H1 (cell line): ENCODE measurements at regions not wholly inside any gene's neighbourhood (a gene's known extent, or its start where the extent isn't known, plus 50 kb on each side); places are given as distances from the start of the nearest gene placed in this dataset.

Experiments
- CTCF ChIA-PET: fragments of 300-600 bp; sonication (Branson Sonifier 250); formaldehyde crosslinking; loops from one replicate; lab custom pipeline; 2021; ENCODE audit not compliant: partially characterized antibody; lab: Charles Lee
- POLR2A ChIA-PET: fragments of 300-600 bp; sonication (Branson Sonifier 250); formaldehyde crosslinking; loops from one replicate; lab custom pipeline; 2021; ENCODE audit warnings: inconsistent platforms; ENCODE audit not compliant: partially characterized antibody; lab: Charles Lee
- DNase-seq, 2 experiments: peaks; one replicate each; pipeline versions ENCODE4 v3.0.0 to v3.0.0-alpha.2; 2010 to 2022; ENCODE audit warnings: low spot score in 2 of 2, low read depth in 1 of 2, mixed read lengths in 1 of 2
- FAIRE-seq: peaks from 2 replicates; lab custom pipeline; 2011; peaks lifted over from hg19 to GRCh38; lab: Jason Lieb, UNC
- H2AFZ ChIP-seq: 2 replicates; pipeline ENCODE4 v1.8.1; 2012; ENCODE audit warnings: low read length, inconsistent platforms
- H2AK5ac ChIP-seq: 2 replicates; pipeline ENCODE4 v1.6.1; 2013; ENCODE audit warnings: low read depth, low read length
- H2BK120ac ChIP-seq: replicated peaks from 2 replicates; pipeline ENCODE3; 2013; ENCODE audit warnings: low read depth, low read length, inconsistent platforms
- H2BK12ac ChIP-seq: 2 replicates; pipeline ENCODE4 v1.6.1; 2013; ENCODE audit warnings: low read depth, low read length
- H2BK15ac ChIP-seq: 2 replicates; pipeline ENCODE4 v1.6.1; 2013; ENCODE audit warnings: low read length
- H2BK20ac ChIP-seq: 2 replicates; pipeline ENCODE4 v1.6.1; 2013; ENCODE audit warnings: low read length
- H2BK5ac ChIP-seq: 2 replicates; pipeline ENCODE4 v1.6.1; 2013; ENCODE audit warnings: low read depth, low read length
- H3K14ac ChIP-seq: 2 replicates; pipeline ENCODE4 v1.6.1; 2013; ENCODE audit warnings: inconsistent platforms; ENCODE audit not compliant: insufficient read length
- H3K18ac ChIP-seq: 2 replicates; pipeline ENCODE4 v1.6.1; 2013; ENCODE audit warnings: low read length; ENCODE audit errors: extremely low read depth
- H3K23ac ChIP-seq: 2 replicates; pipeline ENCODE4 v1.6.1; 2013; ENCODE audit warnings: inconsistent platforms; ENCODE audit not compliant: insufficient read length
- H3K23me2 ChIP-seq: 2 replicates; pipeline ENCODE4 v1.6.1; 2013; ENCODE audit warnings: low read depth, low read length
- H3K27ac ChIP-seq: 2 replicates; pipeline ENCODE4 v1.6.1; 2011; ENCODE audit warnings: low read depth, low read length, inconsistent platforms
- H3K27me3 ChIP-seq, 4 experiments: replicated peaks in 1 of 4; 1 replicate in 1 of 4; 2 replicates in 3 of 4; pipeline versions ENCODE4 v1.6.1 to v1.8.1; 2011 to 2013; ENCODE audit warnings: low read length in 3 of 4, mild to moderate bottlenecking in 3 of 4, inconsistent platforms in 2 of 4, mixed read lengths in 2 of 4, moderate library complexity in 1 of 4; ENCODE audit not compliant: control insufficient read depth in 3 of 4, insufficient read depth in 3 of 4; ENCODE audit errors: extremely low read depth in 1 of 4
- H3K36me3 ChIP-seq, 4 experiments: 2 replicates each; pipeline versions ENCODE4 v1.6.1 to v1.8.1; 2011 to 2013; ENCODE audit warnings: mild to moderate bottlenecking in 4 of 4, low read length in 3 of 4, moderate library complexity in 2 of 4, control low read depth in 1 of 4, inconsistent platforms in 1 of 4; ENCODE audit not compliant: insufficient read depth in 4 of 4, control insufficient read depth in 2 of 4
- H3K4ac ChIP-seq: replicated peaks from 2 replicates; pipeline ENCODE3; 2013; ENCODE audit warnings: low read length, low read depth, mixed read lengths, inconsistent platforms; ENCODE audit not compliant: insufficient read length
- H3K4me1 ChIP-seq, 4 experiments: replicated peaks in 1 of 4; 1 replicate in 1 of 4; 2 replicates in 3 of 4; pipeline versions ENCODE4 v1.6.1 to v1.8.1; 2011 to 2013; ENCODE audit warnings: low read length in 3 of 4, inconsistent platforms in 2 of 4, mixed read lengths in 1 of 4; ENCODE audit not compliant: insufficient read depth in 4 of 4, control insufficient read depth in 3 of 4
- H3K4me2 ChIP-seq, 2 experiments: 2 replicates each; pipeline versions ENCODE4 v1.6.1 to v1.8.1; 2011 to 2013; ENCODE audit warnings: low read depth in 2 of 2, low read length in 2 of 2, control low read depth in 1 of 2, inconsistent platforms in 1 of 2, mild to moderate bottlenecking in 1 of 2; ENCODE audit not compliant: insufficient read depth in 1 of 2
- H3K4me3 ChIP-seq, 4 experiments: fragments of 200-600, 300-600 bp in 1 of 4; sonication (generic), shearing (Covaris generic), sonication (Bioruptor Twin) in 1 of 4; 2 replicates each; pipeline versions ENCODE4 v1.5.1 to v1.8.1; 2011 to 2016; ENCODE audit warnings: low read length in 4 of 4, low read depth in 3 of 4, control low read depth in 2 of 4, inconsistent platforms in 2 of 4, mild to moderate bottlenecking in 2 of 4, mixed read lengths in 1 of 4, moderate library complexity in 1 of 4; ENCODE audit not compliant: insufficient read depth in 2 of 4; ENCODE audit errors: extremely low read depth in 1 of 4
- H3K56ac ChIP-seq: replicated peaks from 2 replicates; pipeline ENCODE3; 2013; ENCODE audit warnings: low read depth, mild to moderate bottlenecking, mixed read lengths, low read length, inconsistent platforms; ENCODE audit not compliant: insufficient read length
- H3K79me1 ChIP-seq: 2 replicates; pipeline ENCODE4 v1.6.1; 2013; ENCODE audit warnings: low read depth, low read length, control low read depth
- H3K79me2 ChIP-seq, 2 experiments: 2 replicates each; pipeline versions ENCODE4 v1.6.1 to v1.8.1; 2012 to 2013; ENCODE audit warnings: low read length in 2 of 2, mild to moderate bottlenecking in 2 of 2, inconsistent platforms in 1 of 2; ENCODE audit not compliant: insufficient read depth in 2 of 2, control insufficient read depth in 1 of 2
- H3K9ac ChIP-seq, 4 experiments: replicated peaks in 1 of 4; 1 replicate in 1 of 4; 2 replicates in 3 of 4; pipeline versions ENCODE4 v1.6.1 to v1.8.1; 2011 to 2013; ENCODE audit warnings: low read depth in 3 of 4, low read length in 3 of 4, control low read depth in 2 of 4, mild to moderate bottlenecking in 2 of 4, moderate library complexity in 2 of 4, inconsistent platforms in 1 of 4; ENCODE audit errors: extremely low read depth in 1 of 4
- H3K9me3 ChIP-seq, 2 experiments: 2 replicates each; pipeline versions ENCODE4 v1.6.1 to v1.8.1; 2012 to 2013; ENCODE audit warnings: mild to moderate bottlenecking in 2 of 2, moderate library complexity in 2 of 2, control low read depth in 1 of 2, inconsistent platforms in 1 of 2, low read depth in 1 of 2, low read length in 1 of 2, mixed read lengths in 1 of 2; ENCODE audit not compliant: insufficient read depth in 2 of 2
- H4K20me1 ChIP-seq, 2 experiments: replicated peaks in 1 of 2; 2 replicates each; pipeline versions ENCODE3 to v1.8.1; 2011 to 2013; ENCODE audit warnings: inconsistent platforms in 2 of 2, low read length in 2 of 2, mild to moderate bottlenecking in 1 of 2; ENCODE audit not compliant: insufficient read depth in 2 of 2, control insufficient read depth in 1 of 2
- H4K5ac ChIP-seq: 2 replicates; pipeline ENCODE4 v1.6.1; 2013; ENCODE audit warnings: low read length, low read depth, mixed read lengths, inconsistent platforms; ENCODE audit not compliant: insufficient read length
- H4K8ac ChIP-seq: 2 replicates; pipeline ENCODE4 v1.8.0; 2013; ENCODE audit warnings: mild to moderate bottlenecking, moderate library complexity, low read length, inconsistent platforms; ENCODE audit not compliant: insufficient read depth; ENCODE audit errors: extremely low read depth
- H4K91ac ChIP-seq: replicated peaks from 2 replicates; pipeline ENCODE3; 2013; ENCODE audit warnings: low read length, mixed read lengths, inconsistent platforms; ENCODE audit not compliant: insufficient read length
- BRCA1 ChIP-seq: IDR thresholded peaks from 2 replicates; pipeline ENCODE4 v1.6.1; 2012; ENCODE audit warnings: low read depth, low read length, improper control_type of control experiment
- CREB1 ChIP-seq: IDR thresholded peaks from 2 replicates; pipeline ENCODE4 v1.6.1; 2012; ENCODE audit warnings: inconsistent platforms
- EP300 ChIP-seq, 2 experiments: IDR thresholded peaks; 1 replicate in 1 of 2; 2 replicates in 1 of 2; pipeline ENCODE4 v1.6.1; 2011 to 2012; ENCODE audit warnings: low read depth in 2 of 2, low read length in 2 of 2, mild to moderate bottlenecking in 2 of 2, borderline replicate concordance in 1 of 2, inconsistent platforms in 1 of 2, moderate library complexity in 1 of 2
- EZH2 ChIP-seq: fragments of 200-600 bp; sonication (generic); IDR thresholded peaks from 2 replicates; pipeline ENCODE4 v1.7.1; 2012; ENCODE audit warnings: low read depth, mild to moderate bottlenecking, moderate library complexity, low read length, inconsistent platforms; ENCODE audit not compliant: severe bottlenecking
- GABPA ChIP-seq: IDR thresholded peaks from 2 replicates; pipeline ENCODE4 v1.6.1; 2011; ENCODE audit warnings: mild to moderate bottlenecking, low read length, moderate library complexity, borderline replicate concordance; ENCODE audit not compliant: insufficient read depth
- HDAC2 ChIP-seq, 2 experiments: fragments of 300-600 bp in 1 of 2; sonication (generic) in 1 of 2; IDR thresholded peaks; 2 replicates each; pipeline ENCODE4 v1.6.1; 2011 to 2012; ENCODE audit warnings: low read depth in 2 of 2, low read length in 2 of 2, mild to moderate bottlenecking in 2 of 2, moderate library complexity in 2 of 2, borderline replicate concordance in 1 of 2, inconsistent platforms in 1 of 2
- POU5F1 ChIP-seq: IDR thresholded peaks from 2 replicates; pipeline ENCODE4 v1.6.1; 2011; ENCODE audit warnings: low read depth, mild to moderate bottlenecking, low read length, moderate library complexity
- RBBP5 ChIP-seq: IDR thresholded peaks from 2 replicates; pipeline ENCODE4 v1.7.1; 2012; ENCODE audit warnings: low read depth, mild to moderate bottlenecking, inconsistent platforms, low read length, moderate library complexity, borderline replicate concordance
- SAP30 ChIP-seq: fragments of 300-600 bp; sonication (generic); IDR thresholded peaks from 2 replicates; pipeline ENCODE4 v1.7.1; 2012; ENCODE audit warnings: low read length, moderate library complexity, mild to moderate bottlenecking, inconsistent platforms; ENCODE audit not compliant: insufficient read depth, insufficient replicate concordance
- SRF ChIP-seq: IDR thresholded peaks from 2 replicates; pipeline ENCODE4 v1.6.1; 2011; ENCODE audit warnings: mild to moderate bottlenecking, low read depth, low read length, moderate library complexity
- TAF1 ChIP-seq: IDR thresholded peaks from 2 replicates; pipeline ENCODE4 v1.6.1; 2011; ENCODE audit warnings: mild to moderate bottlenecking, low read depth, low read length
- ZNF274 ChIP-seq: IDR thresholded peaks from 2 replicates; pipeline ENCODE4 v1.7.0; 2012; ENCODE audit warnings: low read length, borderline replicate concordance; ENCODE audit errors: extremely low read depth
- WGBS, 2 experiments: shearing (Covaris generic) in 1 of 2; methylation state at CpG; one replicate each; pipeline versions ENCODE4 v1.1.6 to v1.1.7; 2013 to 2015; ENCODE audit warnings: low lambda C conversion rate in 2 of 2, mixed read lengths in 2 of 2, inconsistent platforms in 1 of 2, low coverage in 1 of 2, missing lambda C conversion rate in 1 of 2; ENCODE audit not compliant: insufficient replicate concordance in 2 of 2, insufficient coverage in 1 of 2, insufficient read length in 1 of 2; ENCODE audit errors: extremely low coverage in 1 of 2, missing lambda C conversion rate in 1 of 2; 5-methylcytosine and 5-hydroxymethylcytosine counted together
- TF ChIP-seq, protein P1 (sequence below): IDR thresholded peaks from 2 replicates; pipeline ENCODE4 v1.6.1; 2012; ENCODE audit warnings: inconsistent platforms
- TF ChIP-seq, protein P2 (sequence below): IDR thresholded peaks from 2 replicates; pipeline ENCODE4 v1.6.1; 2011; ENCODE audit warnings: low read depth, mild to moderate bottlenecking, low read length; ENCODE audit not compliant: insufficient read depth

DNA sequence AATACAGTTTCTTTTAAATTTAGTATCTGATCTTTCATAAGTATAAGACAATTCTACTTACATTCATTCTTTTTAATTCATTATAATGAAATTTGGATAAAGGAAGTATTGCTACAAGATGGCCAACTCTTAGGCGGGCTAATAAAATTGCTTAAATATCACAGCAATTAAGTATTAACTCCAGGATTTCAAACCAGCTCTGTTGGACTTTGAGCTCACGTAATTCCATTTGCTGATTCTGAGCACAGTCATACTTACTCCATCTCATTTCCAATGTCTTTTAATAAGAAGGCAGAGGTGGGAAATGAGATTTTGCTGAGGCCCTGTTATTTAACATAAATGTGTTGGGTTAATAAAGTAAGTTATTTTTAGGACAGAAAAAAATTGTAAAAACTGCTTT lies 748.1 kb downstream of the KCNA4 start:
- no peak overlapping the region for H3K9ac ChIP-seq
- no peak overlapping the region for H3K56ac ChIP-seq
- FAIRE-seq (no peak), DNase-seq (no peak)
- H2BK12ac ChIP-seq, result no peak overlapping the region
- H4K5ac ChIP-seq, result no peak overlapping the region
- no peaks in the 10 kb centered on the region for H3K36me3 ChIP-seq
- H2BK15ac ChIP-seq, result no peak overlapping the region
- no peak overlapping the region for H2BK120ac ChIP-seq
- WGBS, 2 experiments, result 86% methylated on average over 2 of the region's 2 CpGs; no CpG with 5 or more reads in 1 of the 2 experiments
- no peak overlapping the region for H3K4me3 ChIP-seq
- no peak overlapping the region for H2AK5ac ChIP-seq
- no peaks in the 10 kb centered on the region for H3K4me1 ChIP-seq
- no peaks in the 10 kb centered on the region for H3K27me3 ChIP-seq
- H3K79me1 ChIP-seq, result no peaks in the 10 kb centered on the region
- no peak overlapping the region for H4K8ac ChIP-seq
- no peak overlapping the region for H4K91ac ChIP-seq
- no peak overlapping the region for H3K4ac ChIP-seq
- H2BK20ac ChIP-seq, result no peak overlapping the region
- H3K18ac ChIP-seq, result no peak overlapping the region
- no peaks in the 10 kb centered on the region for H3K9me3 ChIP-seq
- H4K20me1 ChIP-seq, result no peaks in the 10 kb centered on the region
- no peak overlapping the region for H3K14ac ChIP-seq
- POLR2A ChIA-PET, result no interaction called here
- H3K27ac ChIP-seq, result no peak overlapping the region
- CTCF ChIA-PET, result interaction anchor here (0.7 kb wide), 1 partner anchor 1518 kb away, joined by 3 read pairs; no protein-coding TSS in a partner anchor
- H2AFZ ChIP-seq, result no peak overlapping the region
- H3K23me2 ChIP-seq, result no peaks in the 10 kb centered on the region
- H3K79me2 ChIP-seq, result no peaks in the 10 kb centered on the region
- H3K23ac ChIP-seq, result no peak overlapping the region
- H3K4me2 ChIP-seq, result no peak overlapping the region
- H2BK5ac ChIP-seq, result no peak overlapping the region
- TF ChIP-seq GABPA (no peak), ZNF274 (no peak), BRCA1 (no peak), CREB1 (no peak), TAF1 (no peak), POU5F1 (no peak), EZH2 (no peak), HDAC2 (IDR thresholded peaks at IDR 0.05; ENCODE audit: borderline replicate concordance in 1 of 2, low read depth in 2 of 2, low read length in 2 of 2) (no peak), RBBP5 (no peak), EP300 (IDR thresholded peaks at IDR 0.05; ENCODE audit: borderline replicate concordance in 1 of 2, low read depth in 2 of 2, low read length in 2 of 2) (no peak), SAP30 (no peak), SRF (no peak)
- TF ChIP-seq, protein P1, sequence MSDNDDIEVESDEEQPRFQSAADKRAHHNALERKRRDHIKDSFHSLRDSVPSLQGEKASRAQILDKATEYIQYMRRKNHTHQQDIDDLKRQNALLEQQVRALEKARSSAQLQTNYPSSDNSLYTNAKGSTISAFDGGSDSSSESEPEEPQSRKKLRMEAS, result no peak
- TF ChIP-seq, protein P2, sequence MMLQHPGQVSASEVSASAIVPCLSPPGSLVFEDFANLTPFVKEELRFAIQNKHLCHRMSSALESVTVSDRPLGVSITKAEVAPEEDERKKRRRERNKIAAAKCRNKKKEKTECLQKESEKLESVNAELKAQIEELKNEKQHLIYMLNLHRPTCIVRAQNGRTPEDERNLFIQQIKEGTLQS, result no peak
